ENCODE measurements at regions not wholly inside any gene's neighbourhood (a gene's known extent, or its start where the extent isn't known, plus 50 kb on each side); places are given as distances from the start of the nearest gene placed in this dataset.
A peak's percentile ranks its signal among the peaks of the same experiment; 100 is the strongest.

DNA sequence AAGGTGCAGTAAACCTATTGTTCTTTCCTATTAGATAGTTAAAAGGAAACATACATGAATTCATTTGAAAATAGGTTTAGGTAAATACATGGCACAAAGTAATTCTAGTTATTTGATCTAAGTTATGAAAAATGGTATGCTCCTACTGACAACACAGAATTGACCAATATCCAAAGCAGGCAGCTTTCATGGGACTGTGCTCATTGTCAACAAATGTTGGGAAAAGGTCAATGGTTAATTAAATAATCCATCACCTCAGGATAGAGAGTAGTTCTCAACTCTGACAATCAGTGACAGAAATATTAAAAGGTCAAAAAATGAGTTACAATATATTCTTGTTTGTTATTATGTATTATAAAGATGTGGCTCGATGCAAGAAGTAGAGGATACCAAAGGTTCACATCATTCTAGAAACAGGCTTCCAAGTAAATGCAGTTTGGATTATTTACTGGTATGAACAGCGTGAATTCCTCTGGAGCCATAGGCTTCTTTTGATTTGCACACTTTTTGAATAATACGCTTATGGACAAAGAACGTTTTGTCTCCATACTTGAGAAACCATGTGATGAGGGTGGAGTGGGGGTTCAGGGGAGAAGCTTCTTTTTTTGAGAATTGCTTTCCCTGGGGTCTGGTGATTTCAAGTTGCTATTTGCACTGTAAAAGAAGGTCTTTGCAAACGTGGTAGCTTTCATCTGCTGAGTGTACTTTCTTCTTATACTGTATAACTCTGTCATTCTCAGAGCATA is 422.0 kb upstream of the ZEB2 start:
- Histone ChIP-seq H3K27me3 (no peaks in the 10 kb centered on the region), H3K4me1 (no peaks in the 10 kb centered on the region), H3K4me3 (no peak overlapping the region), H3K27ac (no peak overlapping the region), H3K9me3 (no peaks in the 10 kb centered on the region), H3K36me3 (no peaks in the 10 kb centered on the region)
- no peak for DNase-seq (ENCODE audit: low spot score in 2 of 2)
- intact Hi-C loops (cut with DNase I; ENCODE audit: low total_unique reads) = no loop called here
- TF ChIP-seq, protein P1, sequence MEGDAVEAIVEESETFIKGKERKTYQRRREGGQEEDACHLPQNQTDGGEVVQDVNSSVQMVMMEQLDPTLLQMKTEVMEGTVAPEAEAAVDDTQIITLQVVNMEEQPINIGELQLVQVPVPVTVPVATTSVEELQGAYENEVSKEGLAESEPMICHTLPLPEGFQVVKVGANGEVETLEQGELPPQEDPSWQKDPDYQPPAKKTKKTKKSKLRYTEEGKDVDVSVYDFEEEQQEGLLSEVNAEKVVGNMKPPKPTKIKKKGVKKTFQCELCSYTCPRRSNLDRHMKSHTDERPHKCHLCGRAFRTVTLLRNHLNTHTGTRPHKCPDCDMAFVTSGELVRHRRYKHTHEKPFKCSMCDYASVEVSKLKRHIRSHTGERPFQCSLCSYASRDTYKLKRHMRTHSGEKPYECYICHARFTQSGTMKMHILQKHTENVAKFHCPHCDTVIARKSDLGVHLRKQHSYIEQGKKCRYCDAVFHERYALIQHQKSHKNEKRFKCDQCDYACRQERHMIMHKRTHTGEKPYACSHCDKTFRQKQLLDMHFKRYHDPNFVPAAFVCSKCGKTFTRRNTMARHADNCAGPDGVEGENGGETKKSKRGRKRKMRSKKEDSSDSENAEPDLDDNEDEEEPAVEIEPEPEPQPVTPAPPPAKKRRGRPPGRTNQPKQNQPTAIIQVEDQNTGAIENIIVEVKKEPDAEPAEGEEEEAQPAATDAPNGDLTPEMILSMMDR (IDR thresholded peaks at IDR 0.05) = no peak
- TF ChIP-seq POLR2AphosphoS5 (IDR thresholded peaks at IDR 0.05) = no peak
- no peak for TF ChIP-seq POLR2A (IDR thresholded peaks at IDR 0.05)

DNA sequence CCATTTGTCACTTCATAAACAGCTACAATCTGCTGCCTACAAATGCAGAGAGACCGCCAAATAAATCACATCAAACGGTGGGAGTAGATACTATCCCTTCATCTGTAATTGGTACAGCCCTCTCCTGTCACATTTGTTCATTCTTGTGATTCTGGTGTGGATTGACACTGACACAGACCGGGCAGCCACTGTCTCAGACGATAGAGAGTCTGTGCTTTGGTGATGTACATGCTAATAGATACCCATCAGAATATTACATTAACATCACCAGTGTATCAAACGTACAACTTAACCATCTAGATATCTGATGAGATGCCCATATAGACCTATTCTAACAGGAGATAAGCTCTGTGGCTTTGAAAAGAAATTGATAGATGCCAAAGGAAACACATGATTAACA is 419.7 kb upstream of the ZEB2 start:
- H3K9me3 ChIP-seq = no peaks in the 10 kb centered on the region
- no peak for DNase-seq (ENCODE audit: low spot score in 2 of 2)
- no peaks in the 10 kb centered on the region for H3K36me3 ChIP-seq
- TF ChIP-seq POLR2A (IDR thresholded peaks at IDR 0.05) (no peak), POLR2AphosphoS5 (IDR thresholded peaks at IDR 0.05) (no peak)
- TF ChIP-seq, protein P1 (IDR thresholded peaks at IDR 0.05) = no peak
- no peak overlapping the region for H3K4me3 ChIP-seq
- no peak overlapping the region for H3K27ac ChIP-seq
- H3K27me3 ChIP-seq = no peaks in the 10 kb centered on the region
- intact Hi-C loops (cut with DNase I; ENCODE audit: low total_unique reads) = no loop called here
- H3K4me1 ChIP-seq = no peaks in the 10 kb centered on the region

DNA sequence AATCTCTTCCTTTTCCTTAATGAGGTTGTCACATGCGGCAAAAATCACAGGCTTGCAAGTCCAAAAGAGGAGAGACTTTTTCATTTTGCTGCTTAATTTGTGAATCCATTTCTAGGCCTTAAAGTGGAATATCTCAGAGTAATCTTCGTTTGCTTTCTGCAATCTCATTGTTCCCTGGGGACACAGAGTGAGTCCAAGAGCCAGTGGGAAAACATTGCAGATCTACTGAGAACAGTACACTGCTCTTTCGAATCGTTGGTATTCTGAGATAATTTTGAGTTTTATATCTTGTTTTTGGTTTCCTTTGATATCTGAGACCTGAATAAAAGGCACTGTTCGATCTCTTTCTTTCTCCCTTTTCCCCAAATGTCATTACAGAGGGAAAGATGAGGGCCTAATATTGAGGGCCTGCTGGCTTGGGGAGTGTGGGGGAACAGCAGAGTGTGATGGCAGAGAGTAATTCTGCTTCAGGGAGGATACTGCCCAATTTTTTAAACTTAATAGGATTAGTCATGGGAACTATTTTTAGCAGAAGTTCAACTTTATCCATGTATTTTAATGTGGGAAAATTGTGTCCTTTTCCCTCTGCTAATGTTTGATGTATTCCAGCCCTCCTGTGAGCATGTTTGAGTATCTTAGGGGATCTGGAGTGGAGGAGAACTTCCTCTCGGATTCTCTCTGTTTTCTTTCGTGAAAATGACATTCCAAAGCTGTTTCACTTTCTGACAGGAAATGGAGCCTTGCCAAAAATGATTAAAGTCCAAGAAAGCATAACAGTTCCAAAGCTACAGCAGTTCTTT is 418.2 kb upstream of the ZEB2 start:
- no peaks in the 10 kb centered on the region for H3K4me1 ChIP-seq
- H3K27me3 ChIP-seq = no peaks in the 10 kb centered on the region
- peak overlapping the region in 2 of 3 donors; percentile 5 to 21 for H3K4me3 ChIP-seq
- TF ChIP-seq POLR2A (IDR thresholded peaks at IDR 0.05) (no peak), POLR2AphosphoS5 (IDR thresholded peaks at IDR 0.05) (no peak)
- TF ChIP-seq, protein P1 (IDR thresholded peaks at IDR 0.05) = no peak
- H3K36me3 ChIP-seq = no peaks in the 10 kb centered on the region
- H3K9me3 ChIP-seq = no peaks in the 10 kb centered on the region
- peak overlapping the region; percentile 48 to 70 for H3K27ac ChIP-seq
- intact Hi-C loops (cut with DNase I; ENCODE audit: low total_unique reads) = no loop called here
- no peak for DNase-seq (ENCODE audit: low spot score in 2 of 2)

DNA sequence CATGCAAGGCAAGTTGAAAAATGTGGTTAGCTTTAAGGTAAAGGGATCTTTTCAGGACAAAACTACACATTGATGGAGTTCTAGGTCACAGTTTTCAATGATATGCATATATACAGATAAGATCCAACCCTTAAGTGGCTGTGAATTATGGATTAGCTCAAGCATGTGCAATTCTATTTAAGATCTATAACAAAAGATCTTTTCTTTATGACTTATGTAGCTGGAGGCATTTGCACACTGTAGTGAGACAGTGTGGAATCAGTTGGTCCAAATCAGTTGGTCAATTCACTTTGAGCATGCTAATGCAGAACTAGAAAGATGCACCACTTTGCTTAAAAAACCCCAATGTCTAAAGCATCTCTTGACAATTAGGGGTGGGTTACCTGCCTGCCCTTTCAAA is 417.1 kb upstream of the ZEB2 start:
- Histone ChIP-seq H3K4me3 (no peak overlapping the region), H3K4me1 (no peaks in the 10 kb centered on the region), H3K9me3 (no peaks in the 10 kb centered on the region), H3K27ac (peak overlapping the region in 1 of 2 donors; percentile 70), H3K27me3 (no peaks in the 10 kb centered on the region), H3K36me3 (no peaks in the 10 kb centered on the region)
- no peak for DNase-seq (ENCODE audit: low spot score in 2 of 2)
- intact Hi-C loops (cut with DNase I; ENCODE audit: low total_unique reads) = no loop called here
- no peak for TF ChIP-seq POLR2AphosphoS5 (IDR thresholded peaks at IDR 0.05)
- TF ChIP-seq POLR2A (IDR thresholded peaks at IDR 0.05) = no peak
- TF ChIP-seq, protein P1 (IDR thresholded peaks at IDR 0.05) = no peak

DNA sequence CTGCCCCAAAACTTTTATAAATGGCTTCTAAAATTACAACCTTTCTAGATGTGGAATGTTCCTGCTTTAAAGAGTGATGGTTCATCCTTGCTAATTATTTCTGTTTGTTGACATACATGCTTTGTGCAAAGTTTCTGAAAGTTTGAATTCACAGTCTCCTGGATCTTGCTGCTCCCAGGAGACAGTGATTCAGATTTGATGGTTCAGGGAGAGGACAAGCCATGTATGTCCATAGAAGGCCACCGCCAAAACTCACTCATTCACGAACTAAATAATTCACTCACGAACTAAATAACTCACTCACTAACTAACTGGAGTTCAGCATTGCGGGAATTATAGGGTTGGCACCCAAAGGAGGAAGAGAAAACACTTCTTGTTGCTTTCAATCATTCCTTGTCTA is 416.5 kb upstream of the ZEB2 start:
- Histone ChIP-seq H3K4me3 (no peak overlapping the region), H3K9me3 (no peaks in the 10 kb centered on the region), H3K36me3 (no peaks in the 10 kb centered on the region), H3K4me1 (no peaks in the 10 kb centered on the region), H3K27ac (peak overlapping the region in 1 of 2 donors; percentile 35), H3K27me3 (no peaks in the 10 kb centered on the region)
- DNase-seq (ENCODE audit: low spot score in 2 of 2) = no peak
- no peak for TF ChIP-seq POLR2A (IDR thresholded peaks at IDR 0.05)
- TF ChIP-seq, protein P1 (IDR thresholded peaks at IDR 0.05) = no peak
- intact Hi-C loops (cut with DNase I; ENCODE audit: low total_unique reads) = no loop called here
